ENCODE measurements at regions not wholly inside any gene's neighbourhood (a gene's known extent, or its start where the extent isn't known, plus 50 kb on each side); places are given as distances from the start of the nearest gene placed in this dataset.

GRCh38 chr1:60436186-60436585 lies 362.6 kb upstream of the C1orf87 start:
- no peak for DNase-seq (ENCODE audit: low read depth, low spot score)
- no peak overlapping the region for H3K4me3 ChIP-seq (ENCODE audit: low read depth, low read length)
- TF ChIP-seq, protein P1, sequence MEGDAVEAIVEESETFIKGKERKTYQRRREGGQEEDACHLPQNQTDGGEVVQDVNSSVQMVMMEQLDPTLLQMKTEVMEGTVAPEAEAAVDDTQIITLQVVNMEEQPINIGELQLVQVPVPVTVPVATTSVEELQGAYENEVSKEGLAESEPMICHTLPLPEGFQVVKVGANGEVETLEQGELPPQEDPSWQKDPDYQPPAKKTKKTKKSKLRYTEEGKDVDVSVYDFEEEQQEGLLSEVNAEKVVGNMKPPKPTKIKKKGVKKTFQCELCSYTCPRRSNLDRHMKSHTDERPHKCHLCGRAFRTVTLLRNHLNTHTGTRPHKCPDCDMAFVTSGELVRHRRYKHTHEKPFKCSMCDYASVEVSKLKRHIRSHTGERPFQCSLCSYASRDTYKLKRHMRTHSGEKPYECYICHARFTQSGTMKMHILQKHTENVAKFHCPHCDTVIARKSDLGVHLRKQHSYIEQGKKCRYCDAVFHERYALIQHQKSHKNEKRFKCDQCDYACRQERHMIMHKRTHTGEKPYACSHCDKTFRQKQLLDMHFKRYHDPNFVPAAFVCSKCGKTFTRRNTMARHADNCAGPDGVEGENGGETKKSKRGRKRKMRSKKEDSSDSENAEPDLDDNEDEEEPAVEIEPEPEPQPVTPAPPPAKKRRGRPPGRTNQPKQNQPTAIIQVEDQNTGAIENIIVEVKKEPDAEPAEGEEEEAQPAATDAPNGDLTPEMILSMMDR (IDR thresholded peaks at IDR 0.05; ENCODE audit: insufficient read depth, low read length, missing control alignments), result no peak
- ChIA-PET CTCF (no interaction called here), POLR2A (no interaction called here)

DNA sequence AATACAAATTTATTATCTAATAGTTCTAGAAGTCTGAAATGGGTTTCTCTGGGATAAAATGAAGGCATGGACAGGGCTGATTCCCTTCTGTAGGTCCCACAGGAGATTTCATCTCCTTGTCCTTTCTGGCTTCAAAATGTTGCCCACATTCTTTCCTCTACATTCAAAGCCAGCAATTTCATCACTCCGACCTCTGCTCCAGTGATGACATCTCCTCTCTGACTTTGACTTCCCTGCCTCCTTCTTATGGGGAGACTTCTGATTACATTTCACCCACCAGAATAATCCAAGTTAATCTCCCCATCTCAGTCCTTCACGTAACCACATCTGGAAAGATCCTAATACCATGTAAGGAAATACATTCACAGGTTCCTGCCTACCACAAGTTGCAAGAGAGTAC lies 358.0 kb upstream of the C1orf87 start:
- CTCF ChIA-PET, result no interaction called here
- DNase-seq (ENCODE audit: low read depth, low spot score), result no peak
- H3K4me3 ChIP-seq (ENCODE audit: low read depth, low read length), result no peak overlapping the region
- POLR2A ChIA-PET, result no interaction called here
- TF ChIP-seq, protein P1 (IDR thresholded peaks at IDR 0.05; ENCODE audit: insufficient read depth, low read length, missing control alignments), result no peak

- TF ChIP-seq, protein P1 (IDR thresholded peaks at IDR 0.05; ENCODE audit: insufficient read depth, low read length, missing control alignments), result no peak
- ChIA-PET CTCF (no interaction called here), POLR2A (no interaction called here)
- no peak overlapping the region for H3K4me3 ChIP-seq (ENCODE audit: low read depth, low read length)
- DNase-seq (ENCODE audit: low read depth, low spot score), result no peak
These were observed 356.8 kb upstream of the C1orf87 start for GRCh38 chr1:60430375-60430774.

GRCh38 chr1:60428127-60428526 lies 354.6 kb upstream of the C1orf87 start:
- no peak overlapping the region for H3K4me3 ChIP-seq (ENCODE audit: low read depth, low read length)
- no peak for DNase-seq (ENCODE audit: low read depth, low spot score)
- ChIA-PET CTCF (no interaction called here), POLR2A (no interaction called here)
- TF ChIP-seq, protein P1 (IDR thresholded peaks at IDR 0.05; ENCODE audit: insufficient read depth, low read length, missing control alignments), result no peak

DNA sequence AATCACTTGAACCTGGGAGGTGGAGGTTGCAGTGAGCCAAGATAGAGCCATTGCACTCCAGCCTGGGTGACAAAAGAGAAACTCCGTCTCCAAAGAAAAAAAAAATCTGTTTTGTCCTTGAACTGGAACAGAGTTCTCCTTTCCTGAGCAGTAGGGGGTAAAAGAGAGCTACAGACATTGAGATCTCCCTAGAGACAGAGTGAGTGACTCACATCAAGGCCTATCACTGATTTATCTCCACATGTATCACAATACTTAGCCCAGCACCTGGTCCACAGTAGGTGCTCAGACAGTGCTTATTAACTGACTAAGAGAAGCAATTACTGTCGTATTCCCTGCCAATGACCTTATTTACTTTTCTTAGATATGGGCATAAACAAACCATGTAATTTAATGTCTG lies 354.1 kb upstream of the C1orf87 start:
- no peak for DNase-seq (ENCODE audit: low read depth, low spot score)
- TF ChIP-seq, protein P1 (IDR thresholded peaks at IDR 0.05; ENCODE audit: insufficient read depth, low read length, missing control alignments), result no peak
- CTCF ChIA-PET, result no interaction called here
- POLR2A ChIA-PET, result no interaction called here
- no peak overlapping the region for H3K4me3 ChIP-seq (ENCODE audit: low read depth, low read length)

DNA sequence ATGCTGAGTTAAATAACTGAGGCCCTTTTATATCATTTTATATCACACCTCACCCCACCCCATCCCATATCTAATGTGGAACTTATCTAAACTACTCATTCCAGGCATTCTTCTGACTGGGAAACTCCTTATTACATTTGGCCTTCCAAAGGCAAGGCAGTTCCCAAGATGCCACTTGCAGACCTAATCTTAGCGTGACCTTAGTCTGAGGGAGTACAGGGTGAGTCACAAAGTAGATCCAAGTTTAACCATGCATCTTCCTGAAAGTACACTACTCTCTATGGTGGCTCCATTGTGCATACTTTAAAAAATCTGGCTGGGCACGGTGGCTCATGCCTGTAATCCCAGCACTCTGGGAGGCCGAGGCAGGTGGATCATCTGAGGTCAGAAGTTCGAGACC lies 353.6 kb upstream of the C1orf87 start:
- CTCF ChIA-PET, result no interaction called here

More for the DNA sequence above, 353.6 kb upstream of the C1orf87 start:
- POLR2A ChIA-PET, result no interaction called here
- TF ChIP-seq, protein P1 (IDR thresholded peaks at IDR 0.05; ENCODE audit: insufficient read depth, low read length, missing control alignments), result no peak
- H3K4me3 ChIP-seq (ENCODE audit: low read depth, low read length), result no peak overlapping the region
- no peak for DNase-seq (ENCODE audit: low read depth, low spot score)
